ENCODE measurements at regions not wholly inside any gene's neighbourhood (a gene's known extent, or its start where the extent isn't known, plus 50 kb on each side); places are given as distances from the start of the nearest gene placed in this dataset.

GRCh38 chr2:105600602-105600948 lies 144.1 kb upstream of the NCK2 start:
- Histone ChIP-seq H3K14ac (ENCODE audit: insufficient read length) (no peak overlapping the region), H3K36me3 (ENCODE audit: control insufficient read depth in 2 of 4, insufficient read depth in 4 of 4, low read length in 3 of 4) (no peaks in the 10 kb centered on the region), H3K79me1 (ENCODE audit: low read depth, low read length) (no peaks in the 10 kb centered on the region), H2BK12ac (ENCODE audit: low read depth, low read length) (no peak overlapping the region), H3K4me2 (ENCODE audit: insufficient read depth in 1 of 2, low read depth in 2 of 2, low read length in 2 of 2) (no peak overlapping the region), H3K27ac (ENCODE audit: low read depth, low read length) (no peak overlapping the region), H3K79me2 (ENCODE audit: control insufficient read depth in 1 of 2, insufficient read depth in 2 of 2, low read length in 2 of 2) (no peaks in the 10 kb centered on the region), H2BK15ac (ENCODE audit: low read length) (no peak overlapping the region), H3K18ac (ENCODE audit: extremely low read depth, low read length) (no peak overlapping the region), H2AK5ac (ENCODE audit: low read depth, low read length) (no peak overlapping the region), H4K5ac (ENCODE audit: insufficient read length, low read depth, low read length) (no peak overlapping the region), H3K4me1 (replicated peaks in 1 of 4; ENCODE audit: control insufficient read depth in 3 of 4, insufficient read depth in 4 of 4, low read length in 3 of 4) (peaks cover 0 to 5% (median 1%) of the 10 kb centered on the region in 4 experiments; a peak in 2 of 7 replicates), H3K27me3 (replicated peaks in 1 of 4; ENCODE audit: control insufficient read depth in 3 of 4, extremely low read depth in 1 of 4, insufficient read depth in 3 of 4, low read length in 3 of 4) (no peaks in the 10 kb centered on the region), H3K56ac (replicated peaks; ENCODE audit: insufficient read length, low read depth, low read length) (no peak overlapping the region), H3K4ac (replicated peaks; ENCODE audit: insufficient read length, low read depth, low read length) (no peak overlapping the region), H4K8ac (ENCODE audit: extremely low read depth, insufficient read depth, low read length) (no peak overlapping the region), H2BK120ac (replicated peaks; ENCODE audit: low read depth, low read length) (no peak overlapping the region), H2BK5ac (ENCODE audit: low read depth, low read length) (no peak overlapping the region), H3K9ac (replicated peaks in 1 of 4; ENCODE audit: extremely low read depth in 1 of 4, low read depth in 3 of 4, low read length in 3 of 4) (no peak overlapping the region), H2BK20ac (ENCODE audit: low read length) (no peak overlapping the region), H4K91ac (replicated peaks; ENCODE audit: insufficient read length, low read length) (no peak overlapping the region), H3K23me2 (ENCODE audit: low read depth, low read length) (no peaks in the 10 kb centered on the region), H3K23ac (ENCODE audit: insufficient read length) (no peak overlapping the region), H2AFZ (ENCODE audit: low read length) (no peak overlapping the region), H3K4me3 (ENCODE audit: extremely low read depth in 1 of 4, insufficient read depth in 2 of 4, low read depth in 3 of 4, low read length in 4 of 4) (no peak overlapping the region), H3K9me3 (ENCODE audit: insufficient read depth in 2 of 2, low read depth in 1 of 2, low read length in 1 of 2) (no peaks in the 10 kb centered on the region), H4K20me1 (replicated peaks in 1 of 2; ENCODE audit: control insufficient read depth in 1 of 2, insufficient read depth in 2 of 2, low read length in 2 of 2) (no peaks in the 10 kb centered on the region)
- WGBS, 2 experiments (ENCODE audit: extremely low coverage in 1 of 2, insufficient coverage in 1 of 2, insufficient read length in 1 of 2, insufficient replicate concordance in 2 of 2, low coverage in 1 of 2, low lambda C conversion rate in 2 of 2, missing lambda C conversion rate in 1 of 2) = 88% methylated on average over 6 of the region's 6 CpGs; no CpG with 5 or more reads in 1 of the 2 experiments
- TF ChIP-seq POLR2A (IDR thresholded peaks at IDR 0.05; ENCODE audit: control extremely low read depth in 1 of 2, low read depth in 2 of 2, low read length in 2 of 2) (no peak), CBX5 (IDR thresholded peaks at IDR 0.05; ENCODE audit: low read depth, low read length) (no peak), NRF1 (IDR thresholded peaks at IDR 0.05; ENCODE audit: low read depth, low read length) (no peak), SUZ12 (IDR thresholded peaks at IDR 0.05; ENCODE audit: low read length) (no peak), PHF8 (conservative IDR thresholded peaks at IDR 0.05; ENCODE audit: low read depth, low read length) (no peak), CTBP2 (IDR thresholded peaks at IDR 0.05; ENCODE audit: borderline replicate concordance, insufficient read depth, insufficient read length, low read length) (no peak), RNF2 (IDR thresholded peaks at IDR 0.05; ENCODE audit: borderline replicate concordance, low read depth, low read length, missing control alignments, poor library complexity, severe bottlenecking) (no peak)
- DNase-seq (ENCODE audit: low read depth in 1 of 2, low spot score in 2 of 2) (no peak), FAIRE-seq (no peak)
- ChIA-PET CTCF (ENCODE audit: partially characterized antibody) (interaction anchor here (0.6 kb wide), 1 partner anchor 981 kb away, joined by 4 read pairs; no protein-coding TSS in a partner anchor), POLR2A (ENCODE audit: partially characterized antibody) (no interaction called here)
